GM19395 (cell line): ENCODE measurements at regions not wholly inside any gene's neighbourhood (a gene's known extent, or its start where the extent isn't known, plus 50 kb on each side); places are given as distances from the start of the nearest gene placed in this dataset.
"Not testable (repeated sequence)": the region's sequence is repeated elsewhere in the genome, so short reads cannot be mapped to it uniquely, and the experiment has no call there.

Experiments
- ATAC-seq: cut with Tn5 transposase; IDR thresholded peaks from one replicate; pipeline ENCODE4 v1.9.1; 2021; ENCODE audit warnings: mild to moderate bottlenecking, moderate library complexity; ENCODE audit not compliant: unreplicated experiment

- no peak for ATAC-seq
These were observed 175.0 kb downstream of the FAM43A start for GRCh38 chr3:194860725-194861124.

GRCh38 chr3:194861375-194861774 lies 175.7 kb downstream of the FAM43A start:
- no peak for ATAC-seq

DNA sequence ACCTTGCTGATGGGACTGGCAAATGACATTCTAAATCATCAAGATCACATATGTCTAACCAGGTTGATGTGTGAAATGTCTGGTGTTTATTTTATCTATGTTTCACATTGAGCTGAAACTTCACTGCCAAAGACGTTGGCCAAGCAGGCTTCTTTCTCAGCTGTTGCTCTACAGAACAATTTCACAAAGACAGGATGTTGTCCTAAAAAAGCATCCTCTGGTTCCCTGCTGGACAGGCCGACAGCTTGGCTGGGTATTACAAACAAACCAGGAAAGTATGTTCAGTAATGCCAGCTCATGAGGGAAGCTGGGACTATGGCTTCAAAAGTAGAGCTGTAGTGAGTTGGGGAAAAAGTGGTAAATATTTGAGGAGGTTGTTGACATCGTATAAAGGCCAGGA lies 179.4 kb downstream of the FAM43A start:
- ATAC-seq = no peak

- no peak for ATAC-seq
These were observed 179.9 kb downstream of the FAM43A start for GRCh38 chr3:194865615-194866014.

- ATAC-seq = no peak
These were observed 180.6 kb downstream of the FAM43A start for GRCh38 chr3:194866236-194866635.

GRCh38 chr3:194867270-194867983 lies 181.7 kb downstream of the FAM43A start:
- ATAC-seq = no peak

GRCh38 chr3:194868831-194869230 lies 183.1 kb downstream of the FAM43A start:
- no peak for ATAC-seq

GRCh38 chr3:194869482-194870169 lies 183.9 kb downstream of the FAM43A start:
- no peak for ATAC-seq

DNA sequence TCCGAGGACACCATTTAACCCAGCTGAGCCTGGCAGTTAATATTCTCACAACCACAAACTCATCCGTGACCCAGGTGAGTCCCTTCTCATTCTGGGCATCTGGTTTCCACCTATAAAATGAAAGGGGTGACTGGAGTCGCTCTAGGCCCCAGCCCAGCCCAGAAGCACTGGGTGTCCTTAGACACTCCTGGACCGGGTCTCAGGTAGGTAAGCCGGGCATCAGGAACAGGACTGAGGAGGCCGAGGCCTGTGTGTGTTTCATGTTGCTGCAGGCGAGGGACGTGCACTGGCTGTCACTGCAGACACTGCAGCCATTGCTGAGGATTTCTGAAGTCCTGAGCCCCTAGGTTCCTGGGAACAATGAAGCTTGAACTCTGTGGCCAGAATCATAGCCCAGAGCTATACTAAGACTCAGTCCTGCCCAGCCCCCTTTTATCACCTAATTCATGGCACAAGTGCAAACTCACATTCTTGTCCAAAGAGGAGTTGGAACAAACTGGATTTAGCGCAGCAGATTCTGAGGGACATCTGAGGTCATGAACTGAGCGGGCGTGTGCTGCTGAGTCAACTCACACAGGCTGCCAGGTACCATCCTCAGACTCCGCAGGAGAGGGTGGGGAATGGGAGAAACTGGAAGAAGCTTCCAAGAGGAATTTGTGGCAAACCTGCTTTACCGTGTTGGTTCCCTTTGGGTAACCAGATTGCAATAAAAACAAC lies 184.9 kb downstream of the FAM43A start:
- no peak for ATAC-seq

DNA sequence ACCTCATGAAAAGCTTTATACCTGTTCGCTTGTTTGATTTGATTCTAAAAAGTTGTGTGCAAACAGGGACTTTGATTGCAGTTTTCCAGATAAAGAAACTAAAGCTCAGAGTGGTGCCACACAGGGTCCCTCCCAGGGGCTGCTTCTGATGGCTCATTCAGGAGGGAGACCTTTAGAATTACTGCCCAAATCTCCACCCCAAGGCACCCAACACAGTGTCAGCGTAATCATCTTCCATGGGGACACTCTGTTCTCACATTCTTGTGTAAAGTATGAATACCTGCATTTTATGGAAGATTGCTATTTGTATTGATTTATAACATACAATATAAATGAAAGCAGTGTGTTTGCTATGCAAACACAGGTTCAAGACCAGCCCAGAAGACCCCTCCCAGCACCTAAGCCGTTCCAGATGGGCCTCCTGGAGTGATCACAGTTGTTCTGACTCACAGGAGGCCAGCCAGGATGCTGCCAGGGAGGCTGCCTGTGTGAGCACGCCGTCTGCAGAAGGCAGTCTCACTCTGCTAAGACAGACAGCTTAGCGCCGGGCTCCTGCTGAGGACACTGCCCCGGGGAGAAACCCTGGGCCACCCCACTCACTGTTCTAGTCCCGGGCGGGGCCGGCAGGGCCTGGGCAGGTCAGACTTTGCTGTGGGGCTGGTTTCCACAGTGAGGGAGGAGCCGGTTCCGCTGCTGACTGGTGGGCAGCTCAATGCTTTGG lies 185.6 kb downstream of the FAM43A start:
- no peak for ATAC-seq

DNA sequence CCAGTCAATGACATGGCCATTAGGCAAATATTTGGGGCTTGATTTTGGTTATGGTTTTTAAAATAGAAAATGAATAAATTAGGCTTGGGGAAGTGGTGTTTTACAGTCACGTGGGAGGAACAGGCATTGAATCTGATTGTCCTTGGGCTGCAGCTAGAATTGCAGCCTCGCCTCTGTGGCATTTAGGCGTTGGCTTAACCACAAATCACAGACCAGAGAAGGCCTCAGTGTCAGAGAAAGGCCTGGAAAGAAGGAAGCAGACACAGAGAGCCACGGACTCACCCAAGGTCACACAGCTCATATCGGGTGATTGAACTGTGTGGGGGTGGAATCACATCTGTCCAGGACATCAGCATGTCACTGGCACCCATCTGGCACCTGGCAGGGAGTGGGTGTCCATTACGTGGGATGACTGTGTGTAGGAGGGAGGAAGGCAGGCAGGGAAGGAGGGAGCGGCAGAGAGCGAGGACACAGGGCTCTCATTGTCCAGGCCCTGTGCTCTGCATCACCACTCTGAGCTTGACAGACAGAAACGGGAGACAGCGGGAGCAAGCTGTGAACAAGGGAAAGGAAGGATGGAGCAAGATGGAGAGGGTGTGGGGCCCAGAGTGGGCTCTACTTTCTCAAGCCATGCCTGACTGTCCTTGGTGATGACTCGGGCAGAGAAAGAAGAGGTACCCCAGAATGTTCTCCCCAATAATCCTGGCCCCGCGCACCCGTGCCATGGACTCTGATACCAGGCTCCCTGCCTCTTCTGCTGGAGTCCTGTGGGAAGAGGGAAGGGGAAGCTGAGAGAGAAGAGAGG lies 186.4 kb downstream of the FAM43A start:
- ATAC-seq = no peak

- ATAC-seq = no peak
These were observed 186.9 kb downstream of the FAM43A start for GRCh38 chr3:194872669-194872977.

GRCh38 chr3:194873474-194873873 lies 187.8 kb downstream of the FAM43A start:
- ATAC-seq = not testable (repeated sequence)

DNA sequence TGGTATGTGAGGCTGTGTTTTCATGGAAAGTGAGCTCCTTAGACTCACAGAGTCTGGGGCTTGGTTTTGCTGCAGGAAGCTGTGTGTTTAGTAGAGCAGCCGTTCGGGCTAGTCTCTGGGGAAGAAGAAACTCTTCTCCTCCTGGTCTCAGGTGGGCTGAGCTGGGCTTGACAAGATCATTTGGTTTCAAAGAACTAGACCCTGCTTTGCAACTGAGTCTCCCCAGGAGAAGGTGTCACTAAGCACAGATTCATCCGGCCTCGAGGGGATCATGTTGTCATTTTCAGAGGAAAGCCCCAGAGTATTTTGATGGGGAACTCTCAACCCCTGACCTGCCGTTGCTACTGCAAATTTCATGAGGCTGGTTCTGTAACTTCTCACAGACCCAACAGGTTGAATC lies 188.5 kb downstream of the FAM43A start:
- ATAC-seq = no peak

GRCh38 chr3:194874783-194875182 lies 189.1 kb downstream of the FAM43A start:
- ATAC-seq = no peak

GRCh38 chr3:194875581-194876402 lies 190.1 kb downstream of the FAM43A start:
- no peak for ATAC-seq

DNA sequence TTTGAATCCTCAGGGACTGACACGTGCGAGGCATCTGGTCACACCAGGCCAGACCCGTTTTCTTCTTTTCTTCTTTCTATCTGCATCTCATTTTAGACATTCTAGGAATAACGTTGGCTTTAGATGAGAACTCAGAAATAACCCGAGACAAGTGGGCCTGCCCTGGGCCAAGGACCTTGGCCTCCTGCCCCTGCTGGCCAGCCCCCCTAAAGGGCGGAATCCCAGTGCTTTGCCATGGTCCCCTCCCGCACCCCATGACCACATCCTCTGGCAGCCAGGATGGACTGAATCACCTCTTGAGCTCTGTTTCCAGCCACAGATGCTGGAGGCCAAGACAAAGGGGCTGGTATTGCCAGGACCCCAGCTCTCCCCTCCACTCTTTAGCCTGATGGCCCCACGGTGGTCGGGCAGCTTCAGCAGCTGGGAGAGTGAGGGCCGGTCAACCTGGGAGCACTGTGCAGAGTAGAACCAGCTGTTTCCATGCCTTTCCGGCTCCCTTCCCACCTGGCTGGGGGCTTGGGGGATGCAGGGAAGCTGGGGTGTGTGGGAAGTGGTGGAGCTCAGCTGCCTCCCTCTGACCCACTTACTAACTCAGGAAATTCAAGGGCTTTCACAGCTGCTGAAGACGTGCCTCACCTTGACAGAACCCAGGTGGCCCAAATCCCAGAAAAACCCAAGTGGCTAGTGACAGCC lies 190.9 kb downstream of the FAM43A start:
- no peak for ATAC-seq

DNA sequence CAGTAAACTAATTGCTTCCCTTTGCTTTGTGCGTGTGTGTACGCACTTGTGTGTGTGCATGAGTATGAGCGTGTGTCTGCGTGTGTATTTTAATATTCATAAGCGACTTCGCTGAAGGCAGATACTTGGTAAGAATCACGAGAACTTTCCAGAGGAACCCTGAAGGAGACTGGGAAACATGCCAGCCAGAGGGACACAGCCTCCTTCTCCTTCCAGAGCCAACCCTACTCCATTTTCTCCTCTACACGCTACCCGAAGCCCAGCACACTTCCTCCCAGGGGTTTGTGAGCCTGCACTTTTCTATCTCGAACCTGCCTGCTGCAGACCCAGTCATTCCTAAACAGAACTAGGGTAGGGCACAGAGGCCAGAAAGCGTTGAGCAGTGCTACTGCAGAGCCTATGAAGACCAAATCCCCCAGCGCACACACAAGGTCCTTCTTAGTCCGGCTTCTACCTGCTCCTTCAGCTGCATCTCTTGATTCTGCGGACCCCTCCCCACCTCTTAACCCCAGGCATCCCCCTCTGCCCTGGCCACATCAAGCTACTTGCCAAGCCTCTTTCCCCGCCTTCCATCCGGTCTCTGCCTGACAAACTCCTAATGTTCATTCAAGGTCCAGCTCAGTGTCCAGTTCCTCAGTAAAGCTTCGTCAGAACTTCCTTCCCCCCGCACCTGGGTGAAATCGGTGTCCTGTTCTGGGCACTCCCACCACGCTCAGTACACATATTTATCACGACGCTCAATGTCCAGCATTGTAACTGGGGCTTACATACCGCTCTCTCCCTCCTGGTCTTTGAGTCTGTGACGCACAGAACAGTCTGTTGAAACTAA lies 191.8 kb downstream of the FAM43A start:
- no peak for ATAC-seq
